ENCODE measurements at regions not wholly inside any gene's neighbourhood (a gene's known extent, or its start where the extent isn't known, plus 50 kb on each side); places are given as distances from the start of the nearest gene placed in this dataset.

GRCh38 chr6:156348849-156349248, 428.3 kb upstream of the ARID1B start:
- no peak overlapping the region for H3K4me3 ChIP-seq (ENCODE audit: low read depth, low read length)
- TF ChIP-seq CTCF (IDR thresholded peaks at IDR 0.05; ENCODE audit: borderline replicate concordance, insufficient read depth, low read depth, low read length), result no peak

- H3K4me3 ChIP-seq (ENCODE audit: low read depth, low read length), result no peak overlapping the region
- TF ChIP-seq CTCF (IDR thresholded peaks at IDR 0.05; ENCODE audit: borderline replicate concordance, insufficient read depth, low read depth, low read length), result no peak
Observed at GRCh38 chr6:156348424-156348823, 428.8 kb upstream of the ARID1B start.

GRCh38 chr6:156347656-156348055, 429.5 kb upstream of the ARID1B start:
- TF ChIP-seq CTCF (IDR thresholded peaks at IDR 0.05; ENCODE audit: borderline replicate concordance, insufficient read depth, low read depth, low read length), result no peak
- no peak overlapping the region for H3K4me3 ChIP-seq (ENCODE audit: low read depth, low read length)

GRCh38 chr6:156347246-156347645, 429.9 kb upstream of the ARID1B start:
- no peak for TF ChIP-seq CTCF (IDR thresholded peaks at IDR 0.05; ENCODE audit: borderline replicate concordance, insufficient read depth, low read depth, low read length)
- no peak overlapping the region for H3K4me3 ChIP-seq (ENCODE audit: low read depth, low read length)

- no peak for TF ChIP-seq CTCF (IDR thresholded peaks at IDR 0.05; ENCODE audit: borderline replicate concordance, insufficient read depth, low read depth, low read length)
- H3K4me3 ChIP-seq (ENCODE audit: low read depth, low read length), result no peak overlapping the region
Observed at GRCh38 chr6:156345700-156346099, 431.5 kb upstream of the ARID1B start.

- H3K4me3 ChIP-seq (ENCODE audit: low read depth, low read length), result no peak overlapping the region
- no peak for TF ChIP-seq CTCF (IDR thresholded peaks at IDR 0.05; ENCODE audit: borderline replicate concordance, insufficient read depth, low read depth, low read length)
Observed at GRCh38 chr6:156344491-156344890, 432.7 kb upstream of the ARID1B start.

DNA sequence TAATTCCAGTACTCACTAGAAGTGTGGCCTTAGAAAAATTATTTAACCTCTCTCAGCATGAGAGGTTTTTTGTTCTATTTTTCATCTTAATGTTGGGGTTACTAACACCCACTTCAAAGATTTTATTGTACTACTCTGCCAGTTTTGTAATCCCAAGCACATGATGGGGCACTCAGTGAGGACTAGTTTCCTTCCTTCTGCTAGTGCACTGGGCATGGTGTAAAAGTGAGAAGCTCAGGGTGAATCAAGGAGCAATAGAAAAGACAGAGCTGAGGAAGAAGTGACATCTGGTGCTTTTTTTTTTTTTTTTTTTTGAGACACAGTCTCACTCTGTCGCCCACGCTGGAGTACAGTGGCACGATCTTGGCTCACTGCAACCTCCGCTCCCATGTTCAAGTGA, 439.4 kb upstream of the ARID1B start:
- H3K4me3 ChIP-seq (ENCODE audit: low read depth, low read length), result no peak overlapping the region
- no peak for TF ChIP-seq CTCF (IDR thresholded peaks at IDR 0.05; ENCODE audit: borderline replicate concordance, insufficient read depth, low read depth, low read length)
